ENCODE measurements at regions not wholly inside any gene's neighbourhood (a gene's known extent, or its start where the extent isn't known, plus 50 kb on each side); places are given as distances from the start of the nearest gene placed in this dataset.
"Not testable (repeated sequence)": the region's sequence is repeated elsewhere in the genome, so short reads cannot be mapped to it uniquely, and the experiment has no call there.

DNA sequence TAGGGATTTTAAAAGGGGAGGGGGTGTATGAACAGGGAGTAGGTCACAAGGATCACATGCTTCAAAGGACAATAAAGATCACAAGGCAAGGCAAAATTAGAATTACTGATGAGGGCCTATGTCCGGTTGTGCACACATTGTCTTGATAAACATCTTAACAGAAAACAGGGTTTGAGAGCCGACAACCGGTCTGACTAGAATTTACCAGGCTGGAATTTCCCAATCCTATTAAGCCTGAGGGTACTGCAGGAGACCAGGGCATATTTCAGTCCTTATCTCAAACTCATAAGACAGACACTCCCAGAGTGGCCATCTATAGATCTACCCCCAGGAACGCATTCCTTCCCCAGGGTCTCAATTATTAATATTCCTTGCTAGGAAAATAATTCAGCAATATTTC, 292.9 kb downstream of the NKX6-1 start:
- H3K36me3 Mint-ChIP-seq; H3K9me3 Mint-ChIP-seq; POLR2A ChIA-PET; H3K4me3 Mint-ChIP-seq; H3K27ac Mint-ChIP-seq; ATAC-seq (ENCODE audit: low read depth); H3K4me1 Mint-ChIP-seq; DNase-seq; H3K27me3 Mint-ChIP-seq: not testable (repeated sequence)

DNA sequence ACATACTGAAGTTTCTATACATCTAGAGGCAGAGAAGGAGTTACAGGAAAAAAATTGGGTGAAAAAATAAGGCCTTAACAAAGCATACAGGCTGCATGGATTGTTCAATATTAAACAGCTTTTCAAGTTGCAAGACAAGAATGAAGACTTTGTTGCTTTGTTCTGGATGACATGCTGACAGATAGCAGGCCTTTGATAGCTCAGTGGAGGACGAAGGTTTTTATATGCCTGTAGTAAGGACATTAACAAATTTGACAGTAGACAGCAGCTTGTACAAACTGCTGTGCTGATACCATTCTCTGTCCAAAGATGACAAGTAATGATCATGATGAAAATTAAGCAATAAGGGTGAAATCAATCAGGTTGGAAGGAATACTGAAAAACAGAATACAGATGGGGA, 309.9 kb downstream of the NKX6-1 start:
- Mint-ChIP-seq H3K27ac (no peak overlapping the region), H3K27me3 (no peaks in the 10 kb centered on the region), H3K4me1 (no peaks in the 10 kb centered on the region), H3K36me3 (no peaks in the 10 kb centered on the region), H3K4me3 (no peak overlapping the region), H3K9me3 (peaks cover 3% of the 10 kb centered on the region)
- DNase-seq (no peak), ATAC-seq (ENCODE audit: low read depth) (no peak)
- POLR2A ChIA-PET: no interaction called here

DNA sequence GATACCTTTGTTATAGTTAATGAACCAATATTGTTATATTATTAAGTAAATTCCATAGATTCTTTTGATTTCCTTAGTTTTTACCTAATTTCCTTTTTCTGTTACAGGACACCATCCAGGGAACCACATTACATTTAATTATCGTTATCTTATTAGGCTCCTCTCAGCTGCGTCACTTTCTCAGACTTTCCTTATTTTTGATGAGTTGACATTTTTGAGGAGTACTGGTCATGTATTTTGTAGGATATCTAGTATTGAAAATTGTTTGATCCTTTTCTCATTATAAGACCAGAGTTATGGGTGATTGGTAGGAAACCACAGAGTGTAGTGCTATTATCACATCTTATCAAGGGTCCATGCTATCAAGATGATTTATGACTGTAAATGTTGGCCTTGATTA, 319.7 kb downstream of the NKX6-1 start:
- Mint-ChIP-seq H3K4me3 (no peak overlapping the region), H3K27ac (no peak overlapping the region), H3K36me3 (no peaks in the 10 kb centered on the region), H3K9me3 (no peaks in the 10 kb centered on the region), H3K4me1 (no peaks in the 10 kb centered on the region), H3K27me3 (no peaks in the 10 kb centered on the region)
- DNase-seq: no peak
- ATAC-seq (ENCODE audit: low read depth): no peak
- POLR2A ChIA-PET: no interaction called here

DNA sequence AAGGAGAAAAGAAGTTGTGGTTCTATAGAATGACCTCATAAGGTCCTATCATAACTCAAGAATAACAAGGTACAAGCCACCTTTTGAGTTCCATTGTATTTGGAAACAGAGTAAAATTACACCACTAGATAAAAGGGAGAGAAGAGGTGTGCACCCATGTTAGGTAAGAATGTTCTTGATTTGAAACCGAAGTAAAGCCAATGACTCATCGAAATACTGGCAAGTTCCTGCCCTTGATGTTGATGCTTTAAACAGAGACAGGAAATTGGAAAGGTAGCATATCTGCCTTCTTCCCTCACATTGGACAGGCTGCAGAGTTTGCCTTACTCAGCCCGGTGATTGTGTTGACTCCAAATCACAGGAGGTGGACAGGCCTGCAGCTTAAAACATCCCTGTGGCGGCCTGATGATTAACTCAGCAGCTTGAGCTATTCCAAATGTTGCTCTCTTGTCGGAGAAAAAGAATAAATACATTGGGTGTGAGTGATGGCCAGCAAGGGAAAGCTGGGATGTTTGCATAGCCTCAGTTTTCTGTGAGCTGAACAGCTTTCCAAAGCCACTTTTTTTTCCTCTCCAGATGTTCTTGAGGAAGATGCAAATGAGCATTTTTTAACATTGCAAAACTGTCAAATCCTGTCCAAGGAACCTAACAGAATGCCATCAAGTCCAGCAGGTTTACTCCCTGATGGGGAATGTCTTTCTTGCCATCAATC, 321.1 kb downstream of the NKX6-1 start:
- Mint-ChIP-seq H3K4me1 (no peaks in the 10 kb centered on the region), H3K27me3 (no peaks in the 10 kb centered on the region), H3K27ac (no peak overlapping the region), H3K4me3 (no peak overlapping the region), H3K36me3 (no peaks in the 10 kb centered on the region), H3K9me3 (no peaks in the 10 kb centered on the region)
- POLR2A ChIA-PET: no interaction called here
- no peak for DNase-seq
- ATAC-seq (ENCODE audit: low read depth): no peak

DNA sequence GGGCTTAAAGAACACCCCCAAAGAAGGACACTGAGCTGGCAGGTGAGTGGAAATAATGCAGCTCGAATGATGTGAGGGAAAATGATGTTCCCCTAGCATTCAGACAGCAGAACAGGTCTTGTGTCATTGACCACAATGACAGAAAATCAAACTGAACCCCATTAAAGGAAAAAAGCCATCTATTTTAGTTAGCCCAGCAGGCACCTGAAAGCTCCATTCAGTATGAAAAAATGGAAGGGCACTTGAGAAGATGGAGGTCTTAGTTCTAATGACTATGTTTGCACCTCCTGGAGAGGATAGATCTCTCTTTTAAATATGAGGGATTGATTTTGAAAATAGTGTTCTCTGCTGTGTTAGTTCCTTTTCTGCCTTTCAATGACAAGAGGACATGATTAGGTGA, 323.1 kb downstream of the NKX6-1 start:
- ATAC-seq (ENCODE audit: low read depth): no peak
- Mint-ChIP-seq H3K27me3 (no peaks in the 10 kb centered on the region), H3K4me3 (no peak overlapping the region), H3K4me1 (no peaks in the 10 kb centered on the region), H3K9me3 (no peaks in the 10 kb centered on the region), H3K27ac (no peak overlapping the region), H3K36me3 (no peaks in the 10 kb centered on the region)
- DNase-seq: no peak
- POLR2A ChIA-PET: no interaction called here

DNA sequence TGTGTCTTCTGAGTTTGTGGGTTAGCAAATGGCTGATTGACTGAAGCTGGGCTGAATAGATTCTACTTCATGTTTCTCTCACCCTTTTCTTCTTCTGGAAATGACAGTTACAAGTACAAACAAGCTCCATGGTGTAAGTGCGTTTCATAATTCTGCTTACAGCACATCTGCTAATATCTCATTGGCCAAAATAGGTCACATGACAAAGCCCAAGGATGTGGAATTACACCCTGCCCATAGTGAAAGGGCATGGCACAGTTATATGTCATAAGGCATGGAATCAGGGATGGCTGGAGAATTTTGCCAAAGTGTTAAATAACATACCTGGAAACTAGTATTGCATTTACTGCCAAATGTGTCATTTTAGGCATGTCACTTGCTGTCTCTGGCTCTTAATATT, 327.2 kb downstream of the NKX6-1 start:
- Mint-ChIP-seq H3K4me1 (no peaks in the 10 kb centered on the region), H3K27ac (no peak overlapping the region), H3K27me3 (no peaks in the 10 kb centered on the region), H3K4me3 (no peak overlapping the region), H3K9me3 (no peaks in the 10 kb centered on the region), H3K36me3 (no peaks in the 10 kb centered on the region)
- POLR2A ChIA-PET: no interaction called here
- DNase-seq: no peak
- no peak for ATAC-seq (ENCODE audit: low read depth)

DNA sequence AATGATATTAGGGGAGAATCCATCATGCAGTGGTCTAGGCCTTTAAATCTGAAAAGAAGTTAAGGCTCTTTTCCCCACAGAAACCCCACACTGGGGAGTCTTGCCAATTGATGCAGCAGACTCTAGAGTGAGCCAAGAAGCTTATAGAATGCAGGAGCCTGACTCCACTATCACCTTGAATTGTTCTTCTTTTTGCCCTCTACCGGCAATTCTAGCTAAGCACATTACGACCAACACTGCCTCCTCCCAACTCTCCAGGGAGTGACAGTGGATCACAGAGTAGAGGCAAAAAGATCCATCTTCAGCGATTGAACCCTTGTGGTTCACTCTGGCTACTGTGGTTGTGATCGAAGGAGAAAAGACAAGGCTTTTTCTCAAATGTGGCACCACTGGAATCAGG, 331.5 kb downstream of the NKX6-1 start:
- DNase-seq (no peak), ATAC-seq (ENCODE audit: low read depth) (no peak)
- Mint-ChIP-seq H3K27me3 (no peaks in the 10 kb centered on the region), H3K27ac (no peak overlapping the region), H3K4me1 (no peaks in the 10 kb centered on the region), H3K9me3 (no peaks in the 10 kb centered on the region), H3K36me3 (no peaks in the 10 kb centered on the region), H3K4me3 (no peak overlapping the region)
- POLR2A ChIA-PET: no interaction called here

DNA sequence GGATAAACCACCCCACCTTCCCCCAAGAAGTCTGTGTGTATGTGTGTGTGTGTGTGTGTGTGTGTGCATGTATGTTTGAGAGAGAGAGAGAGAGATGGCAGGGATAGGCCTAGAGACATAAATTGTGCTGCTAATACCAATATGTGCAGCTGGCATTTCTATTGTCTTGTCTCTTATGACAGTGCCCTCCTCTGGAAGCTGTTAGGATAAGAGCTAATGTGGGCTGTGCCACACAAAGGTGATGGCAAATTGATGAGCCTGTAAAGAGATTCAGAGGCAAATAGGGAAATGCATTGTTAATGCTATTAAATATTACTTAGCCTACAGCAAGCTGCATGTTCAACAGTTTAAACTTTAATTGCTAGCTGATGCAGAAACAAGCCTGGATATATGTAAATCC, 332.0 kb downstream of the NKX6-1 start:
- Mint-ChIP-seq H3K27me3 (no peaks in the 10 kb centered on the region), H3K9me3 (no peaks in the 10 kb centered on the region), H3K4me1 (no peaks in the 10 kb centered on the region), H3K4me3 (no peak overlapping the region), H3K36me3 (no peaks in the 10 kb centered on the region), H3K27ac (no peak overlapping the region)
- POLR2A ChIA-PET: no interaction called here
- DNase-seq: no peak
- ATAC-seq (ENCODE audit: low read depth): no peak

DNA sequence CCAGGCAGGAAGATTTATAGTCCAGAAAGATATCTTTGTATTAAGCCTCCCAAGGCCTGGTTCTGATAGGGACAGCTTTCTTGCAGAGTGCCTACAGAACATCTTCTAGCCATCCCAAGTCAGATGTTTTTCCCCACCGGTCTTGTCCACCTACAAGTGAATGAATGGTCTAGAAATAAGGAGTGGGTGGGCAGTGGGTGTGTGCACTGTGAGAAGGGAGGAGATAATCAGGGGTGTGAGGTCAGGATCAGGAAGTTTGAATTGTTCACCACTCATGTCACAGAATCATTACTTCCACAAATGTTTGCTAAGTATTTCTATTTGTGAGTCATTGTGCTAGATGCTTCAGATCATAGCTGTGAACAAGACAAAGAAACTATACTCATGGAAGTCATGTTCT, 332.6 kb downstream of the NKX6-1 start:
- no peaks in the 10 kb centered on the region for H3K27me3 Mint-ChIP-seq
- no peaks in the 10 kb centered on the region for H3K36me3 Mint-ChIP-seq
- H3K9me3 Mint-ChIP-seq: no peaks in the 10 kb centered on the region
- DNase-seq: no peak
- no peak overlapping the region for H3K4me3 Mint-ChIP-seq
- no peaks in the 10 kb centered on the region for H3K4me1 Mint-ChIP-seq
- H3K27ac Mint-ChIP-seq: no peak overlapping the region
- POLR2A ChIA-PET: no interaction called here
- no peak for ATAC-seq (ENCODE audit: low read depth)

DNA sequence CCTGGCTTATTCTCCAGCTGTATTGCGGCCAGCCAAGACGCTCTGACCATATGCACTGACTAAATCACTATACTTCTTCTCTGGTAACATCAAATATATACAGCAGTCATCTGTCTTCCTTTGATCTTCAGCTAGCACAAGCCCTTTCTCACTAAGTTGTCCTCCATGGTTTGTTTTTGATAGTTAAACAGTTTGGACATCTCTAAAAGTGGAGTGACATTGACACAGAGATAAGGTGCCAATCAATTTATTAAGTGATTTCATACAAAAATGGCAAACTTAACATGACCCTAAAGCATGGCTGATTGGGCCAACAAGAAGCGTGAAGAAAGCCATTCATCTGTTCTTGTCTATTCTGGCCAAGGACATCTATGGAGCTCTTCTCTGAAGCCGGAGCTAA, 334.9 kb downstream of the NKX6-1 start:
- H3K4me3 Mint-ChIP-seq: no peak overlapping the region
- H3K27me3 Mint-ChIP-seq: no peaks in the 10 kb centered on the region
- ATAC-seq (ENCODE audit: low read depth): no peak

DNA sequence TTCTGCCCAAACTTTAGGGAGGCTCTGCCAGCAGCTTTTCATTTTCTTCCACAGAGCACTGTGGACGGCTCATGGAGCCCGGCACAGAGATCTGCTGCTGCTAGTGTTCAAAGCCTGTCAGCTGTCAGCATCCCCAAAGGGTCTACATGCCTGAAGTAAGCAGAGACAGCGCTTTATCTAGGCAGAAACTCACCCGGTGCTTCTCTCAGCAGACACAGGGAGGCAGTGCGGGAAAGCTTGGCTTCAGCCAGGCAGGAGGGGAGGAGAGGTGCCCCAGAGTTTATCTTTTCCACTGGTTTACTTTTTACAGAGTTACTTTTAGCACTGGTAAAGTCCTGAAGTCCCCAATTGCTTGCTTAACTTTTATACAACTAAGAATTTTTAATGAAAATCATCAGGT, 339.3 kb downstream of the NKX6-1 start:
- POLR2A ChIA-PET: no interaction called here
- no peaks in the 10 kb centered on the region for H3K4me1 Mint-ChIP-seq
- no peaks in the 10 kb centered on the region for H3K9me3 Mint-ChIP-seq
- no peaks in the 10 kb centered on the region for H3K27me3 Mint-ChIP-seq
- DNase-seq: no peak
- H3K27ac Mint-ChIP-seq: no peak overlapping the region
- no peaks in the 10 kb centered on the region for H3K36me3 Mint-ChIP-seq
- no peak overlapping the region for H3K4me3 Mint-ChIP-seq
- ATAC-seq (ENCODE audit: low read depth): no peak

More for the DNA sequence above, 334.9 kb downstream of the NKX6-1 start:
- no peaks in the 10 kb centered on the region for H3K4me1 Mint-ChIP-seq
- H3K9me3 Mint-ChIP-seq: no peaks in the 10 kb centered on the region
- no peak for DNase-seq
- no peaks in the 10 kb centered on the region for H3K36me3 Mint-ChIP-seq
- H3K27ac Mint-ChIP-seq: no peak overlapping the region
- POLR2A ChIA-PET: no interaction called here

DNA sequence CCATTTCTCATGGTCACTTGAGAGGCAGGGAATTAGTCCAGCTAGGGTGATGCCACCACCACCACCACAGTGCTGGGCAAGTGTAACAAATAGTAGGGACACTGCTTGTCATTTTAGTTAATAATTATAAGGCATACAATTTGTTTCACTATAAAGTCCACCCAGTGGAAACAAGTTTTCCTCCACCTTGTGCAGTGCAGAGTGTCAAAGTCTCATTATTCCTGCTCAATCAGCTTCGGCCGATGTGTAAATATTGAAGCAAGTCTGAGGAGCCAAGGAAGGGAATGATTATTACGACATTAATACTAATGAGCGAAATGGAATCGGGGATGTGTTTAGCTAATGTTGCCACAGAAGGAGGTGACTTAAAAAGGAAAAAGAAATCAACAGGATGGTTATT, 340.4 kb downstream of the NKX6-1 start:
- H3K9me3 Mint-ChIP-seq: no peaks in the 10 kb centered on the region
- no peak overlapping the region for H3K4me3 Mint-ChIP-seq
- no peak overlapping the region for H3K27ac Mint-ChIP-seq
- H3K27me3 Mint-ChIP-seq: no peaks in the 10 kb centered on the region
- no peak for DNase-seq
- POLR2A ChIA-PET: no interaction called here
- no peaks in the 10 kb centered on the region for H3K4me1 Mint-ChIP-seq
- ATAC-seq (ENCODE audit: low read depth): no peak
- no peaks in the 10 kb centered on the region for H3K36me3 Mint-ChIP-seq

DNA sequence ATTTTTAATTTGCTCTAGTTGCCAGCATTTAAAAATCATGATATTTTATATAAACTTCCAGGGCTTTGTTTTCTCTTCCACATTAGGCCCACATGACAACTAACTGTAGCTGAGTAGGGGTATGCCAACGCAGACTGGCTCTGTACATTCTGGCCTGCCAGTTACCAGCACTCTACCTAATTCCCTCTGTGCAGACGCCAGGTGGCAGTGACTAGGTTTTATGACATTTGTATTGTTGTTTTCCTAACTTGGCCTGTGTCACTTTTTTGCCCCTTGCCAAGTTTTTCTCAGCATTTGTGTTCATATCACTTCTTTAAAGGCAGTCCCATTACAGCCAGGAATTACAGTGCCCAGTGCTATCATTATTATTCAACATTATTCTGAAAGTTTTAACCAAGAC, 347.5 kb downstream of the NKX6-1 start:
- Mint-ChIP-seq H3K27me3 (no peaks in the 10 kb centered on the region), H3K4me1 (no peaks in the 10 kb centered on the region), H3K9me3 (no peaks in the 10 kb centered on the region), H3K36me3 (no peaks in the 10 kb centered on the region), H3K4me3 (no peak overlapping the region), H3K27ac (no peak overlapping the region)
- no peak for DNase-seq
- POLR2A ChIA-PET: no interaction called here
- ATAC-seq (ENCODE audit: low read depth): no peak

DNA sequence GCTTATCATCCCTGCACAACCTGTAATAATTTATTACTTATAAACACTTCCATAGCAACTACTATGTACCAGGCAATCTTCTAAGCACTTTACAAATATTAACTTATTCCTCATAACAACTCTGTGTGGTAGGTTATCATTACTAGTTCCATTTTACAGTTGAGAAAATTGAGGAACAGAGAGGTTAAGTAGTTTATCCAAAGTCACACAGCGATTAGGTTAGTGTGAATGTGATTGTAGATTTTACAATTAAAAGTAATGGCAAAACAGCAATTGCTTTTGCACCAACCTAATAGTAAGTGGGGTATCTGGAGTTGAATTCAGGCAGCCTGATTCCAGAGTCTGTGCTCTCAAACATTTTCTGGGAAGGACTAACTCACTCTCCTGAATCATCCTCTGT, 348.9 kb downstream of the NKX6-1 start:
- POLR2A ChIA-PET: no interaction called here
- ATAC-seq (ENCODE audit: low read depth): no peak
- Mint-ChIP-seq H3K4me1 (no peaks in the 10 kb centered on the region), H3K27me3 (no peaks in the 10 kb centered on the region), H3K9me3 (no peaks in the 10 kb centered on the region), H3K4me3 (no peak overlapping the region), H3K27ac (no peak overlapping the region), H3K36me3 (no peaks in the 10 kb centered on the region)
- no peak for DNase-seq

DNA sequence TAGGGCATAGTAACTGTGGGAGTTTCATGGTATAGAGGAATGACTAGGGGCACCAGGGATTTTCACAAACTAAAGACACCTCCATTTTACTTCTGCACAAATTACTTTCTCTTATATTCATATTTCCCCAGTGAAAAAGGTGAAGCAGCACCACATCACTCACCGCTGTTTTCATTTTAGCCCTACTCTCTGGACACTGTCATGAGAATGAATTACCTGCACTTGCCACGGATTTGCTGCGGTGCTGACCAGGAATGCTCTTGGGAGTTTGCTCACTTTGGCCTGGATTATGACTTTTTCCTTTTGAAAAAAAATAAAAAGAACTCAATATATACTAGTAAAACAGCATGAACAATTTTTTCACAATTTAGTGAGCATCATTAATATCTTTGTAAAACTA, 351.3 kb downstream of the NKX6-1 start:
- Mint-ChIP-seq H3K4me3 (no peak overlapping the region), H3K27me3 (no peaks in the 10 kb centered on the region), H3K36me3 (no peaks in the 10 kb centered on the region), H3K27ac (no peak overlapping the region), H3K4me1 (no peaks in the 10 kb centered on the region), H3K9me3 (no peaks in the 10 kb centered on the region)
- POLR2A ChIA-PET: no interaction called here
- DNase-seq (no peak), ATAC-seq (ENCODE audit: low read depth) (no peak)
